Gastroesophageal sphincter (tissue), 3 donors: ENCODE measurements at regions not wholly inside any gene's neighbourhood (a gene's known extent, or its start where the extent isn't known, plus 50 kb on each side); places are given as distances from the start of the nearest gene placed in this dataset.

Experiments
- POLR2A ChIP-seq, 2 donors: fragments of 450-650 bp; IDR thresholded peaks; one replicate each; pipeline ENCODE4 v1.6.1; 2017; ENCODE audit warnings: antibody characterized with exemption in 2 of 2, mild to moderate bottlenecking in 2 of 2, moderate library complexity in 1 of 2
- TF ChIP-seq, protein P1 (sequence below), 4 experiments: fragments of 200-600 bp in 2 of 4; fragments of 450-650 bp in 2 of 4; sonication (generic) in 1 of 4; IDR thresholded peaks; one replicate each; pipeline ENCODE4 v1.5.1; 2017 to 2019; ENCODE audit warnings: antibody characterized with exemption in 4 of 4, mild to moderate bottlenecking in 2 of 4, moderate library complexity in 2 of 4

DNA sequence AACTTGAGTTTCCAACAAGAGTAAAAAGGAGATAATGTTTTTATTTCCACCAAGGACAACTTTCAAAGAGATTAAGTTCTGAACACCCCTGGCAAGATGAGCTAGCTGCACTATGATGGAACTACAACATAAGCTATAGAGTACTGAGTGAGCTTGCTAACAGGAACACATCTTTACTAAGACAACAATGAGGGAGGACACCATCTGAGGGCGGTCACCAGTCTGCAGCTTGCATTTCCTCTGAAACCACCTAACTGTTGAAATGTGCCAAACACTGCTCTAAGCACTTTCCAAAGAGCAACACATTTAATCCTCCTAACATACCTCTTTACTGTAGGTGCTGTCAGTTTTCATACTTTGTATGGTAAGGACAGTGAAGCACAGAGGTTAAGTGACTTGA, 68.4 kb downstream of the TCF20 start:
- TF ChIP-seq, protein P1, sequence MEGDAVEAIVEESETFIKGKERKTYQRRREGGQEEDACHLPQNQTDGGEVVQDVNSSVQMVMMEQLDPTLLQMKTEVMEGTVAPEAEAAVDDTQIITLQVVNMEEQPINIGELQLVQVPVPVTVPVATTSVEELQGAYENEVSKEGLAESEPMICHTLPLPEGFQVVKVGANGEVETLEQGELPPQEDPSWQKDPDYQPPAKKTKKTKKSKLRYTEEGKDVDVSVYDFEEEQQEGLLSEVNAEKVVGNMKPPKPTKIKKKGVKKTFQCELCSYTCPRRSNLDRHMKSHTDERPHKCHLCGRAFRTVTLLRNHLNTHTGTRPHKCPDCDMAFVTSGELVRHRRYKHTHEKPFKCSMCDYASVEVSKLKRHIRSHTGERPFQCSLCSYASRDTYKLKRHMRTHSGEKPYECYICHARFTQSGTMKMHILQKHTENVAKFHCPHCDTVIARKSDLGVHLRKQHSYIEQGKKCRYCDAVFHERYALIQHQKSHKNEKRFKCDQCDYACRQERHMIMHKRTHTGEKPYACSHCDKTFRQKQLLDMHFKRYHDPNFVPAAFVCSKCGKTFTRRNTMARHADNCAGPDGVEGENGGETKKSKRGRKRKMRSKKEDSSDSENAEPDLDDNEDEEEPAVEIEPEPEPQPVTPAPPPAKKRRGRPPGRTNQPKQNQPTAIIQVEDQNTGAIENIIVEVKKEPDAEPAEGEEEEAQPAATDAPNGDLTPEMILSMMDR (IDR thresholded peaks at IDR 0.05) = no peak
- TF ChIP-seq POLR2A (IDR thresholded peaks at IDR 0.05) = no peak
